IPS-18c (cell line): ENCODE measurements at regions not wholly inside any gene's neighbourhood (a gene's known extent, or its start where the extent isn't known, plus 50 kb on each side); places are given as distances from the start of the nearest gene placed in this dataset.

Experiments
- H3K4me3 ChIP-seq: 2 replicates; pipeline ENCODE4 v1.7.0; 2013; ENCODE audit warnings: low read depth, mild to moderate bottlenecking, low read length, moderate library complexity; ENCODE audit not compliant: insufficient read depth
- H3K9me3 ChIP-seq: one replicate; pipeline ENCODE4 v1.6.1; 2013; ENCODE audit warnings: mild to moderate bottlenecking, low read length, moderate library complexity; ENCODE audit not compliant: control insufficient read depth, insufficient read depth

DNA sequence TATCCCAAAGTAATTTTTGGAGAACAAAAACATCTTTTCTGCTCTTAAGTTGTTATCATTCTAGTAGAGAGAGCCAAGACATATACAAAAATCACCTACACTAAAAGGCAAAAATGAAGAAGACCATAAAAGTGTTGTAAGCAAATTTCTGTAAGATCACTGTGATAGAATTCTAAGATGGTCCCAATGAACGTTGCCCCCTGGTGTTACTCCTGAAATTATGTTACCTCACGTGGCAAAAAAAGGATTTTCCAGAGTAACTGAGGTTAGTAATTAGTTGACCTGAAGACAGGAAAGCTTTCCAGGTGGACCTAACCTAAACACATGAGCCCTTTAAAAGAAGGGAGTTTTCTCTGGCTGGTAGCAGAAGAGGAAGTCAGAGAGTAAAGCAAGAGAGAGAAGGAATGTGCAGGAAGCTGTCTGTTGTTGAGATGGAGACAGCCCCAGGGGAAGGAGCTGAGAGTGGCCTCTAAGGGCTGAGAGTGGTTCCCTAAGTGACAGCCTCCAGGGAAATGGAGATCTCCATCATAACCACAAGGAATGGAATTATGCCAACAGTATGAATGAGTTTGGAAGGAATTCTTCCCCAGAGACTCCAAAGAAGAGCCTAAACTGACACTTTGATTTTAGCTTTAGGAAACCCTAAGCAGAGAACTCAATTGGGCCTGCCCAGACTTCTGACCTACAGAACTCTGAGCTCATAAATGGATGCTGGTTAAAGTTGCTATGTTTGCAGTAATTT lies 205.9 kb downstream of the CD47 start:
- Histone ChIP-seq H3K9me3 (no peaks in the 10 kb centered on the region), H3K4me3 (no peak overlapping the region)

DNA sequence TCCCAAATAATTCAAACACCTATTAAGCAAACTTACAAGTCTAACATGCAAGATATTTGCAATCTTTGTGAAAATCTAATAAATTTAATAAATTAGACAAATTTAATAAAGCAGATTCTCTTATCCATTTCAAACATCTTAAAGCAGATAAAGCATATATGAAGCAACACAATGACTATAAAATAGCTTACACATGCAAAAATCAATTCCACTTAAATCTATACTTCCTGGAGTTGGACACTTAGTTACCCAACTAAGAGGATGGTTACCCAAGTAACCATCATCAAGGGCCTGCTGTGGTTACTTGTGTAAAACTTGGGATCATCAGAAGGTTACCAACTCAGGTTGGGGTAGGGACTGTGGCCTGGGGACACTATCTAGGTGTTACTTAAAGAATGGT lies 206.8 kb downstream of the CD47 start:
- Histone ChIP-seq H3K4me3 (no peak overlapping the region), H3K9me3 (no peaks in the 10 kb centered on the region)

DNA sequence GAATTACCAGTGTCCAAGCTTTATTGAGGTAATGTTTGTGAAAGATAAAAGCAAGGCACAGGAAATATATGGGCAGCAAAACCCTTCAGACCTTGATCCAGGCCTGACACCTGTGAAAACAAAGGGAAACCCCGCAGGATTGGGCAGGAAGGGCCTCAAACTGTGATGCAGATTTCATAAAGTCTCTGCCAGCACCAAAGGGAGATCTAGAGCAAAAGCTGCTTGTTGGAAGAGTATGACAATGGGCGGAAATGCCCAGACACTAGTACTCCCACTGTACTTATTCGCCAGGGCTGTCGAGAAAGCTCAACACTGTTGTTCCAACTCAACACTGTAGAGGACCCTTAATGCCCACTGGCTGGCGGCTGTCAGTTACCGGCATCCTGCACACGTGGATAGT lies 207.9 kb downstream of the CD47 start:
- no peak overlapping the region for H3K4me3 ChIP-seq
- no peaks in the 10 kb centered on the region for H3K9me3 ChIP-seq

DNA sequence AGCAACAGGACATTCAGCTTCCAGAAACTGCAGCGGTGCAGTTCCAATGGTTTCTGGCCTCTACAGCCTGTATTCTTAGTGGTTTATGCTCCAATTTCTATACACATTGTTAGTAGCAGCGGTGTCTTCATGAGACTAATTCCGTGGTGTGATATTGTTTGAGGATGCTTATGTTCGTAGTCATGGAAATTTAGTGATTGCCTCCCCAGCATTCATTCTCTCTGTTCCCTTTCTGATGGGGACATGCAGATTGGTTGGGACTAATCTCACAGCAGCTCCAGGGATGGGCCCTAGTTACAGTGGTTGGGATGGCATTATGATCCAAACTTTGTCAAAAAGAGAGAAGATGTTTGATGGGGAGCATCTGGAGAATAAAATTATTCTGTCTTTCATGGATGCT lies 208.6 kb downstream of the CD47 start:
- Histone ChIP-seq H3K9me3 (no peaks in the 10 kb centered on the region), H3K4me3 (no peak overlapping the region)

DNA sequence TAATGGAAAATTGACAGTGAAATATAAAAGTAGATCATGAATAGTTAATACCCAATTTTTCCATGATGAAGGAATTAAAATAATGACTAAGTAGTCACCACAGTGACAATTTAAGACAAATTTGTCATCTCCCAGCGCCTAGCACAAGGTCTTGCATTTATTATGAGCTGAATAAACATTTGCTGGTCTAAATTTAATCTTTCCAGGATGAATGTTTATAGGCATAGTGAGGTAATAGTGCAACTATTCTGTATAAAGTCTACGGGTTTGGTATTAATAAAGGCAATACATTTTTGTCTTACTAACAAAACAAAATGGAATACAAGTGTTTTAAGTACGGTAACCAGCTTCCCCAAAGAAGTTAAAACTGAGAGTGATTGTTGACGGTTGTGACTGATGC lies 209.3 kb downstream of the CD47 start:
- Histone ChIP-seq H3K4me3 (no peak overlapping the region), H3K9me3 (no peaks in the 10 kb centered on the region)

- Histone ChIP-seq H3K9me3 (no peaks in the 10 kb centered on the region), H3K4me3 (no peak overlapping the region)
Measured at GRCh38 chr3:107880702-107881101, 210.1 kb downstream of the CD47 start.

GRCh38 chr3:107877936-107878335 lies 212.9 kb downstream of the CD47 start:
- Histone ChIP-seq H3K4me3 (no peak overlapping the region), H3K9me3 (no peaks in the 10 kb centered on the region)

- H3K9me3 ChIP-seq, result no peaks in the 10 kb centered on the region
- no peak overlapping the region for H3K4me3 ChIP-seq
Measured at GRCh38 chr3:107870943-107871638, 219.7 kb downstream of the CD47 start.

GRCh38 chr3:107870096-107870495 lies 220.7 kb downstream of the CD47 start:
- no peaks in the 10 kb centered on the region for H3K9me3 ChIP-seq

DNA sequence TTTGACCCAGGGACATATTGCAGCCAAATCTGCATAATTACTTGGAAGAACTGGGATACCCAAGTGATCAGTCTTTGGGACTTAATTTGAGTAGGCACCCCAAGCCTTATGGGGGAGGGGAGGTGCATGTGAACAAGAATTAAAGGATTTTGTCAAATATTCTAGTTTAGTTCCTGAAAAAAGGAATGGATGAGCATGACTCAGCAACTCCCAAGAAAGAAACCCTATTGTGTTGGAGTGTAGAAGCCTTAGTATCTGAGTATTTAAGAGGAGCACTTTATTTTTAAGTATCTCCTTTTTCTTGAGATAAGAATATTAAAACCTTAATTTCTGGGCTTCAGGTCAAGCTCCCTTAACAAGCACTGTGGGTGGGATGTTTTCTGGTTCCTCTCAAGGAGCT lies 222.4 kb downstream of the CD47 start:
- H3K4me3 ChIP-seq, result no peak overlapping the region

More at GRCh38 chr3:107870096-107870495, 220.7 kb downstream of the CD47 start:
- H3K4me3 ChIP-seq, result no peak overlapping the region

DNA sequence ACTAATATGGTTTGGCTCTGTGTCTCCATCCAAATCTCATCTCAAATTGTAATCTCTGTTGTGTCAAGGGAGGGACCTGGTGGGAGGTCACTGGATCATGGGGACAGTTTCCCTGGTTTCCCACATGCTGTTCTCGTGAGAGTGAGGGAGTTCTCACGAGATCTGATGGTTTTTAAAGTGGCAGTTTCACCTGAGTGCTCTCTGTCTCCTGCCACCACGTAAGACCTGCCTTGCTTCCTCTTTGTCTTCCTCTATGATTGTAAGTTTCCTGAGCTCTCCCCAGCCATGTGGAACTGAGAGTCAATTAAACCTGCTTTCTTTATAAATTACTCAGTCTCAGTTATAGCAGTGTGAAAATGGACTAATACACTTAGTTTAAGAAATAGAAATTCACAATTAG lies 228.9 kb downstream of the CD47 start:
- no peak overlapping the region for H3K4me3 ChIP-seq
- no peaks in the 10 kb centered on the region for H3K9me3 ChIP-seq

More for the DNA sequence above, 222.4 kb downstream of the CD47 start:
- H3K9me3 ChIP-seq, result no peaks in the 10 kb centered on the region

DNA sequence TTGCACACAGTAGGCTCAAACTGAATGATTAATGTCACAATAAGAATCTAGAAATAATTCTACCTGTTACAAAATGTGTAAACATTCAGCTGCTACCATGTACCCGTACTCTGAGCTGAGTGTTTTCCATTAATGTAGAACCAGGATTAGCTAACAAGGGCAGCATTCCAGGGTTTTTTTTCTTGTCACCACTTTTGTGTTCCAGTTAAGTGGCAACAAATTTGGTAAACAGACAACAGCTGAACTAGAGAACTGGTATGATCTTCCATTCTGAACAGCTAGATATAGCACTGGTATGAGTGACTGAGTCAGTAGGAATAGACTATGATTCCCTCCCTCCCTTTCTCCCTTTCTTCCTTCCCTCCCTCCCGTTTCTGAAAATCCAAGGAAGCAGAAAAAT lies 229.4 kb downstream of the CD47 start:
- Histone ChIP-seq H3K9me3 (no peaks in the 10 kb centered on the region), H3K4me3 (no peak overlapping the region)
